Ishikawa (cell line): ENCODE measurements at regions not wholly inside any gene's neighbourhood (a gene's known extent, or its start where the extent isn't known, plus 50 kb on each side); places are given as distances from the start of the nearest gene placed in this dataset.

ENCODE experiments used
- CREB1 ChIP-seq: IDR thresholded peaks from 2 replicates; pipeline ENCODE4 v1.6.1; 2012; ENCODE audit warnings: low read depth
- EGR1 ChIP-seq: IDR thresholded peaks from 2 replicates; pipeline ENCODE4 v1.6.1; 2012
- EP300 ChIP-seq: IDR thresholded peaks from 2 replicates; pipeline ENCODE4 v1.6.1; 2012; ENCODE audit warnings: borderline replicate concordance
- NFIC ChIP-seq: IDR thresholded peaks from 2 replicates; pipeline ENCODE4 v1.6.1; 2012
- REST ChIP-seq: IDR thresholded peaks from 2 replicates; pipeline ENCODE4 v1.6.1; 2012; ENCODE audit warnings: low read depth, mild to moderate bottlenecking
- TAF1 ChIP-seq: IDR thresholded peaks from 2 replicates; pipeline ENCODE4 v1.6.1; 2012; ENCODE audit warnings: low read depth, mild to moderate bottlenecking
- TCF12 ChIP-seq: IDR thresholded peaks from 2 replicates; pipeline ENCODE4 v1.6.1; 2012; ENCODE audit warnings: low read depth
- YY1 ChIP-seq: IDR thresholded peaks from 2 replicates; pipeline ENCODE4 v1.6.1; 2012; ENCODE audit warnings: low read depth

GRCh38 chr13:33535061-33535460, 249.5 kb upstream of the STARD13 start:
- TF ChIP-seq EGR1 (no peak), REST (no peak), EP300 (no peak), YY1 (no peak), TAF1 (no peak), TCF12 (no peak), CREB1 (no peak), NFIC (no peak)
